ENCODE measurements at regions not wholly inside any gene's neighbourhood (a gene's known extent, or its start where the extent isn't known, plus 50 kb on each side); places are given as distances from the start of the nearest gene placed in this dataset.
"Not testable (repeated sequence)": the region's sequence is repeated elsewhere in the genome, so short reads cannot be mapped to it uniquely, and the experiment has no call there.

DNA sequence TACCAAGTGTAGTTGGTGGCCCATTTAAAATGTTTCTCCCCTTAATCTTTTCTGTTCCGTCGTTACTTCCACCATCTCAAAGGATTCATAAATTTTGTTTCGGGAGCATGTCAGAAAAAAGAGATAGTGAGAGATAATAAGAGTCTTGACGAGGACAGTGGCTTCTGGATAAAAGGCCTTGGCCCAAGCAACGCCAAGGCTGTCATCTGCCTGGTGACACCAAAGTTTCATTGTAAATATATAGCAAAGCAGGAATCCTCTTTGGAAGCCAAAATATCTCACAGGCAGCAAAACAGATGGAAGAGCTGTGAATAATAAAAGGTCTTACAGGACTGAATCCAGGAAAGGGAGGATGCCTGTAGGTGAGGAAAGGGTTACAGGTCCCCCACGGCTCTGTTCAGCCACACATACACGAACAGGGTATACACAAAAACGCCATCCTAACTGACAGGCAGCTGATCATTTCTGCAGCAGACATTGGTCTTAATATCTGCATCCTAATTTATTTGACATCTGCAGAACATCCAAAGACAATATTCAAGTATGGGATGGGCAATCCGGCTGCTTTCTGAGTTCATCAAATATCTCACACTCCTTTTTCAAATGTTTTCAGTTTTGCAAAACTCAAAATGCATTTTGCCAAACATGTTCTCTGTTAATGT lies 382.8 kb downstream of the OSR1 start:
- peaks cover 3% of the 10 kb centered on the region for H3K9me3 Mint-ChIP-seq
- no peaks in the 10 kb centered on the region for H3K36me3 Mint-ChIP-seq (ENCODE audit: low read depth)
- no peak for DNase-seq
- ChIA-PET POLR2A (no interaction called here), CTCF (no interaction called here)
- no peaks in the 10 kb centered on the region for H3K27me3 Mint-ChIP-seq
- no peaks in the 10 kb centered on the region for H3K4me1 Mint-ChIP-seq
- H3K27ac Mint-ChIP-seq, result no peak overlapping the region
- no peak overlapping the region for H3K4me3 Mint-ChIP-seq

DNA sequence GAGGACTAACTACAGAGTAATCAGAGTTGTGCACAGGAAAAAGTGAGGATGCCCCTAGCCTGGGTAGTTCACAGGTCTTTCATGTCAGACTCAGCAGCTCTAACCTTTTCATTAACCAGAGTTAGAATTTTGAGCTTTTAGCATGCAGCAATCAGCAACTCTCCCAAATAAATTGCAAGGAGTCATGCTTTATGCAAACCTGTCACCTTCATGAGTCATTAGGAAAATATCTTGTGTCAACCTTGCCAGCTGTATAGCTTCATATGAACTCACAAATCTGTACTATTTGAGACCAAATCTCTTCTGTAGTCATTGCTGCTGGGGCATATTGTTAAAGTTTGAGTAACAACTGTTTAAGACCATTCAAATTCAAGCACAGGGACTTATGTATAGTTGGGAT lies 382.3 kb upstream of the NT5C1B start:
- Mint-ChIP-seq H3K4me3 (no peak overlapping the region), H3K4me1 (no peaks in the 10 kb centered on the region), H3K27me3 (no peaks in the 10 kb centered on the region), H3K36me3 (ENCODE audit: low read depth) (no peaks in the 10 kb centered on the region), H3K9me3 (peaks cover 3% of the 10 kb centered on the region), H3K27ac (no peak overlapping the region)
- POLR2A ChIA-PET, result no interaction called here
- CTCF ChIA-PET, result no interaction called here
- DNase-seq, result no peak

DNA sequence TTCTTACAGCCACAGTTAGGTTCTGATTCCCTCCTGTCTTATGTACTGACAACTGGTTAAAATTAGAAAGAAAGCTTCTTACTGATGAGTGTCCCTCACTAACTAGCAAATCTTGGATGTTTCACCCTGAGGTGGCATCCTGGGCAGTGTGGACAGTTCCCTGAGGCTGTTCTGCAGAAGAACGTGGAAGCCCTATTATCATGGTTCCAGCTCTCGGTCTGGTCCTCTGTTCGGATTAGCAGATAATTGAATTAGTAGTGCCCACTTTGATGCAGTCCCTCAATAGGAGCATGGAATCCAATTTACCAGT lies 381.7 kb upstream of the NT5C1B start:
- ChIA-PET CTCF (no interaction called here), POLR2A (no interaction called here)
- no peaks in the 10 kb centered on the region for H3K4me1 Mint-ChIP-seq
- H3K27me3 Mint-ChIP-seq, result no peaks in the 10 kb centered on the region
- no peak overlapping the region for H3K4me3 Mint-ChIP-seq
- no peak overlapping the region for H3K27ac Mint-ChIP-seq
- H3K9me3 Mint-ChIP-seq, result no peaks in the 10 kb centered on the region
- no peak for DNase-seq
- H3K36me3 Mint-ChIP-seq (ENCODE audit: low read depth), result no peaks in the 10 kb centered on the region

DNA sequence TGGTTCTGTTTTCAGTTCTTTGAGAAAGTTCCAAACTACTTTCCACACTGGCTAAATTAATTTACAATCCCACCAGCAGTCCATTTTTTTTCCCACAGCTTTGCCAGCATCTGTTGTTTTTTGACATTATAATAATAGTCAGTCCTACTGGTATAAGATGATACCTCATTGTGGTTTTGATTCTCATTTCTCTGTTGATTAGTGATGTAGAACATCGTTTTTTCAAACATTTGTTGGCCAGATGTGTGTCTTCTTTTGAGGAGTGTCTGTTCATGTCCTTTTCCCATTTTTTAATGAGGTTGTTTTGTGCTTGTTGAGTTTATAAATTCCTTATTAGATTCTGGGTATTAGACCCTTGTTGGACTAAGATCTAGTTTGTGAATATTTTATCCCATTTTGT lies 376.8 kb upstream of the NT5C1B start:
- POLR2A ChIA-PET, result no interaction called here
- DNase-seq, result no peak
- no peak overlapping the region for H3K4me3 Mint-ChIP-seq
- H3K4me1 Mint-ChIP-seq, result no peaks in the 10 kb centered on the region
- no peaks in the 10 kb centered on the region for H3K9me3 Mint-ChIP-seq
- CTCF ChIA-PET, result no interaction called here
- H3K27me3 Mint-ChIP-seq, result no peaks in the 10 kb centered on the region
- no peak overlapping the region for H3K27ac Mint-ChIP-seq
- H3K36me3 Mint-ChIP-seq (ENCODE audit: low read depth), result no peaks in the 10 kb centered on the region

DNA sequence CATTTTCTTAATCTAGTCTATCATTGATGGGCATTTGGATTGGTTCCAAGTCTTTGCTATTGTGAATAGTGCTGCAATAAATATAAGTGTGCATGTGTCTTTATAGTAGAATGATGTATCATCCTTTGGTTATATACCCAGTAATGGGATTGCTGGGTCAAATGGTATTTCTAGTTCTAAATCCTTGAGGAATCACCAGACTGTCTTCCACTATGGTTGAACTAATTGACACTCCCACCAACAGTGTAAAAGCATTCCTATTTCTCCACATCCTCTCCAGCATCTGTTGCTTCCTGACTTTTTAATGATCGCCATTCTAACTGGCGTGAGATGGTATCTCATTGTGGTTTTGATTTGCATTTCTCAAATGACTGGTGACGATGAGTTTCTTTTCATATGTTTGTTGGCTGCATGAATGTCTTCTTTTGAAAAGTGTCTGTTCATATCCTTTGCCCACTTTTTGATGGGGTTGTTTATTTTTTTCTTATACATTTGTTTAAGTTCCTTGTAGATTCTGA lies 374.4 kb upstream of the NT5C1B start:
- H3K27ac Mint-ChIP-seq; DNase-seq; H3K36me3 Mint-ChIP-seq (ENCODE audit: low read depth); H3K4me1 Mint-ChIP-seq; H3K9me3 Mint-ChIP-seq; H3K4me3 Mint-ChIP-seq; H3K27me3 Mint-ChIP-seq; POLR2A ChIA-PET; CTCF ChIA-PET: not testable (repeated sequence)

DNA sequence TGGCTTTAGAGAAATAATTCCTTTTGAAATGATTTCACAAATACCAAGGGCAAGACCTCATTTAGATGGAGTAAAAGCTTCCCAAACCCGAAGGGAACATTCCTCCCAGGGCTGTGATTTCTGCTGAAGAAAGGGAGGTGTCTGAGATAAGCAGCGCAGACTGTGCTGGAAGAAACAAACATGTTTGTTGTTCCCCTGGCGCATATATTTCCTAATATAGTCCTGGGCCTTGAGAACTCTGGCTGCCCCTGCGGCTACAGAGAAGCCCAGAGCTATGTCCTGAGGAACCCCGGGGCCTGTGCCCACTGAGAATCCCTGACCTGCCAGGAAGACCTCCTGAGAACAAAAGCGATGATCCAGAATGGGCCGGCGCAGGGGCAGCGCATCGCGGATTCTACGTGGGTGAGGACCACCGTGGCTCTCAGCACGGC lies 372.6 kb upstream of the NT5C1B start:
- no peak for DNase-seq
- H3K36me3 Mint-ChIP-seq (ENCODE audit: low read depth), result no peaks in the 10 kb centered on the region
- no peak overlapping the region for H3K4me3 Mint-ChIP-seq
- ChIA-PET POLR2A (no interaction called here), CTCF (no interaction called here)
- H3K9me3 Mint-ChIP-seq, result no peaks in the 10 kb centered on the region
- no peaks in the 10 kb centered on the region for H3K4me1 Mint-ChIP-seq
- H3K27ac Mint-ChIP-seq, result no peak overlapping the region
- H3K27me3 Mint-ChIP-seq, result no peaks in the 10 kb centered on the region

DNA sequence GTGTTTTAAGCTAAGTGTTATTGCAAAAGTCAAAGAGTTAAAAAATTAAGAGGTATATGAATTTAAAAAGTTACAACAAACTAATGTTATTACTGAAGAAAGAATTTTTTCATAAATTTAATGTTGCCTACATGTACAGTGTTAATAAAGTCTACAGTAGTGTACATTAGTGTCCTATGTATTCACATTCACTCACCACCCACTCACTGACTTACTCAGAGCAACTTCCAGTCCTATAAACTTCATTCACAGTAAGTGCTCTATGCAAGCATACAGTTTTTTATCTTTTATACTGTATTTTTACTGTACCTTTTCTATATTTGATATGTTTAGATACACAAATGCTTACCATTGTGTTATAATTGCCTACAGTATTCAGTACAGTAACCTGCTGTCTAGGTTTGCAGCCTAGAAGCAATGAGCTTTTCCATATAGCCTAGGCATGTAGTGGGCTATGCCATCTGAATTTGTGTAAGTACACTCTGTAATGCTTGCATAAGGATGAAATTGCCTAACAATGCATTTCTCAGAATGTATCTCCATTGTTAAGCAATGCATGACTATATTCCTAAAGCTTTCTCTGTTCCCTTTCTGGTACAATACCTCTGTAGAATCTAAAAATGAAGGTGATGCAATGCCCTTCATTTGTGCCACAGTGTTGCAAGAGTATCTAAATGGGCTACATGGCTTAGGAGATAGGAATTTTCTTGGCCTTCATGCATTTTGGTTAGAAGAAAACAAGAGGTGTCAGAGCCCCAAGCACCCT lies 370.8 kb upstream of the NT5C1B start:
- no peak for DNase-seq
- no peak overlapping the region for H3K4me3 Mint-ChIP-seq
- no peaks in the 10 kb centered on the region for H3K27me3 Mint-ChIP-seq
- no peak overlapping the region for H3K27ac Mint-ChIP-seq
- CTCF ChIA-PET, result no interaction called here
- no peaks in the 10 kb centered on the region for H3K9me3 Mint-ChIP-seq
- H3K36me3 Mint-ChIP-seq (ENCODE audit: low read depth), result no peaks in the 10 kb centered on the region
- H3K4me1 Mint-ChIP-seq, result no peaks in the 10 kb centered on the region
- POLR2A ChIA-PET, result no interaction called here

DNA sequence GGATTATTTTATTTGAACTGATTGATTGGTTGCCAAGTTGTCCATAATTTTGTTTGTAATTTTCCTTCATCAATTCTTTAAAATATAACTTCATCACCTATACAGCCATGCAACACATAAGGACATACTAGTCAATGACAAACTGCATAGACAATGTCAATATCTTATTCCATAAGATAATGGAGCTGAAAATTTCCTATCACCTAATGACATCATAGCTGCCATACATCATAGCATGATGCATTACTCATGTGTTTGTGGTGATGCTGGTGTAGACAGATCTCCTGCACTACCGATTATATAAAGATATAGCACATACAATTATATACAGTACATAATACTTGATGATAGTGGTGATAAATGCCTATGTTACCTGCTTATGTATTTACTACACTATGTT lies 369.8 kb upstream of the NT5C1B start:
- no peak overlapping the region for H3K27ac Mint-ChIP-seq
- H3K4me3 Mint-ChIP-seq, result no peak overlapping the region
- CTCF ChIA-PET, result no interaction called here
- no peaks in the 10 kb centered on the region for H3K27me3 Mint-ChIP-seq
- H3K9me3 Mint-ChIP-seq, result no peaks in the 10 kb centered on the region
- H3K4me1 Mint-ChIP-seq, result no peaks in the 10 kb centered on the region
- H3K36me3 Mint-ChIP-seq (ENCODE audit: low read depth), result no peaks in the 10 kb centered on the region
- DNase-seq, result no peak
- POLR2A ChIA-PET, result no interaction called here

DNA sequence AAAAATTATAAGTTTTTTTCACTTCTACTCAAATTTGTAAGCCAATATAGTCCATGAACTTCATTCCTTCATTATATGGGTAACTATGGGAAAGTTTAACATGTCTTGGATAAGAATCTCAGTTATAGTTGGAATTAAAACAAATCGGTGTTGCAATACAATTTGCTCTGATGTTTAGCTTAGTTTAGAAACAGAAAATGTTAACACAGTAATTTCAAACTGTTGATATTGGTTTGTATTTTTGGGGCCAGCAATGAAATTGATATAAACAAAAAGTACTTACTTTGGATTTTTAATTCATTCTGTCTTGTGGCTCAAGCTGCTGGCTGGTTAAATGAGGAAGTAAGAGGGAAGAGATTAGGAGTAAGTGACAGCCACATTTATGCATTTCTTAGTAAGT lies 368.5 kb upstream of the NT5C1B start:
- no peak for DNase-seq
- no peaks in the 10 kb centered on the region for H3K9me3 Mint-ChIP-seq
- H3K4me1 Mint-ChIP-seq, result no peaks in the 10 kb centered on the region
- CTCF ChIA-PET, result no interaction called here
- H3K4me3 Mint-ChIP-seq, result no peak overlapping the region
- H3K27ac Mint-ChIP-seq, result no peak overlapping the region
- POLR2A ChIA-PET, result no interaction called here
- no peaks in the 10 kb centered on the region for H3K27me3 Mint-ChIP-seq
- H3K36me3 Mint-ChIP-seq (ENCODE audit: low read depth), result no peaks in the 10 kb centered on the region

DNA sequence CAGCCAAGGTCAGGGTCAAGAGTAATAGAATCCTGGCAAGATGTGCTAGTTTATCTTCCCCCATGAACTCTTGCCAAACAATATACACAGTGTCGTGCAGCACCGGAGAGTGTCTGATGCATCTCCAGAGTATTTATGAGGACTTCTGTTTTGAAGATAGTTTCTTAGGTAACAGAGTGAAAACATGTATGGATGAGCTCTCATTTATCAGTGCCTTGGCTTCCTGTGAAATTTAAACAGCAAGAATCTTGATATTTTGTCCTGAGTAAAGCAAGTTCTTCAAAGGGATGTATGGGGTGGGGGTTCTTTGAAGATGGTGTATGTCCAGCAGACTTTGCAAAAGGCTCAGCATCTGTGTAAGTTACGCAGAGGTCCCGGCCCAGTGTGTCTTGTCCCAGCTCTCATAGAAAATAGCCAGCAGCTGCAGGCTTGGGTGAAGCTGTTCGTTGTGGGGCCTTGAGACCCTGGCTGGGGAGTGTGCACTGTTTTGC lies 361.0 kb upstream of the NT5C1B start:
- CTCF ChIA-PET, result no interaction called here
- no peaks in the 10 kb centered on the region for H3K9me3 Mint-ChIP-seq
- H3K36me3 Mint-ChIP-seq (ENCODE audit: low read depth), result no peaks in the 10 kb centered on the region
- no peak overlapping the region for H3K27ac Mint-ChIP-seq
- no peak for DNase-seq
- POLR2A ChIA-PET, result no interaction called here
- H3K4me3 Mint-ChIP-seq, result no peak overlapping the region
- no peaks in the 10 kb centered on the region for H3K4me1 Mint-ChIP-seq
- H3K27me3 Mint-ChIP-seq, result no peaks in the 10 kb centered on the region

DNA sequence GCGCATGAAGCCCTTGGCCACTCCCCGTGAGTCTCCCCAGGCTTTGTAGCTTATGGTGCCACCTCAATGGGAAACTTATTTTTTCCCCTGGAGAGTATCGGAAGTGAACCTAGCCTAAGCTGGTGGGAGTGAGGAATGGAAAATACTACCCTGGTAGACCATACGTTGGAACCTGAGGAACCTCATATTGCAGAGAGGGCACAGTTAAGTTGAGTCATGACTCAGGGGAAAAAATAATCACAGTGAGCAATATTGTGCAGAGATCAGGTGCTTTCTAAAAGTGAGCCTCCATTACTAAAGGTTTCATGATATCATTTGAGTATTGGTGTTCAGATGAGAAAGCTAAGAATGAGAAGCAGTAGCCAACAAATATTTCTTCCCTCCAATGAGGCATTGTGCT lies 360.5 kb upstream of the NT5C1B start:
- DNase-seq, result no peak
- Mint-ChIP-seq H3K4me1 (no peaks in the 10 kb centered on the region), H3K27ac (no peak overlapping the region), H3K36me3 (ENCODE audit: low read depth) (no peaks in the 10 kb centered on the region), H3K27me3 (no peaks in the 10 kb centered on the region), H3K9me3 (no peaks in the 10 kb centered on the region), H3K4me3 (no peak overlapping the region)
- ChIA-PET POLR2A (no interaction called here), CTCF (no interaction called here)

DNA sequence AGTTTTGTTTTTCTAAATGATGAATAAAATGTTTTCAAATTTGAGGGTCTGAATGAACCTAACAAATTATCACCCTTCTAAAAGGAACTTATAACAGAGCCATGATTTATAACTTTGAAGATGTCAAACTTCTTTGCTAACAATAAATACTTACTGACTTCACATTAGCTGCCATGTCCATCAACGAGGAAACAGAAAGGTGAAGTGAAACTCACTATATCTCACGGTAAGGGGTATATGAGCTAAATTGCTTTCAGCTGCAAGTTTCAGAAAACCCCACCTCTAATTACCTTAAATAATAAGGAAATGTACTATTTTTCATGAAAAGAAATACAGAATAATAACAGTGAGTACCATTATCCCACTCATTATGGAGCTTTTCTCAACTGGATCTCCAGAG lies 350.8 kb upstream of the NT5C1B start:
- ChIA-PET CTCF (no interaction called here), POLR2A (no interaction called here)
- no peaks in the 10 kb centered on the region for H3K27me3 Mint-ChIP-seq
- no peaks in the 10 kb centered on the region for H3K9me3 Mint-ChIP-seq
- H3K4me1 Mint-ChIP-seq, result no peaks in the 10 kb centered on the region
- DNase-seq, result no peak
- H3K27ac Mint-ChIP-seq, result no peak overlapping the region
- no peaks in the 10 kb centered on the region for H3K36me3 Mint-ChIP-seq (ENCODE audit: low read depth)
- no peak overlapping the region for H3K4me3 Mint-ChIP-seq

DNA sequence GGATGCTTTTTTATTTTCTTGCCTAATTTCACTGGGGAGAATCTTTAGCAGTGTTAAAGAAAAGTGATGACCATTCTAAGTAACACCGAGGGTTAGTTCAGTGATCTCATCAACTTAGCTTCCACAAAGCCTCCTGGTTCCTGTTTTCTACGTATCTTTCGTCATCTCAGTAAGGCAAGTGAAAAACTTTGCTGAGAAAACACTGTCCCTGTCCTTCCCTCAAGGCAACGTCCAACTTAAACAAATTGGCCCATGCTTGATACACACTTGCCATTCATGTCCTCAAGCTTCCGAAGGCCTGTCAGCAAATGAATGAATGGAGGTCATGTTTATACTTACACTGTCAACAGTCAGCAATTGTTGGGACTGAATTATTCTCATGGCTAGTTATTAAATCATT lies 350.4 kb upstream of the NT5C1B start:
- POLR2A ChIA-PET; DNase-seq; H3K36me3 Mint-ChIP-seq (ENCODE audit: low read depth); H3K4me1 Mint-ChIP-seq; CTCF ChIA-PET; H3K27me3 Mint-ChIP-seq; H3K4me3 Mint-ChIP-seq; H3K27ac Mint-ChIP-seq; H3K9me3 Mint-ChIP-seq: not testable (repeated sequence)

DNA sequence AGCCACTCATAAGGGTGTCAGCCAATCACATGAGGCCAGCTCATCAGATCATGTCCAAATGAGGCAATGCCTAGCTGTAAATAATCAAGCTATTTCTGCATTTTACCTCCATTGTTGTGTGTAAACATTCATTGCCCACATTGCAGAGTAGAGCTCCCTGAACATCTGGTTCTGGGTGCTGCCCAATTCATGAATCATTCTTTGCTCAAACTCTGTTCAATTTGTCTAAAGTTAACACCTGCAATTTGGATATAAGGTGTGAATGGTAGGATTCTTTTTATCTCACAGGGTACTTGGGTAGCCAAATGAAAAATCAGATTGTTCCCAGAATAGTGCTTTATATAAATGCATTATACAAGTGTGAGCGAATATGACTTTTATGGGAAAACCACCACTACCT lies 345.5 kb upstream of the NT5C1B start:
- Mint-ChIP-seq H3K4me3 (no peak overlapping the region), H3K27ac (no peak overlapping the region), H3K36me3 (ENCODE audit: low read depth) (no peaks in the 10 kb centered on the region), H3K9me3 (no peaks in the 10 kb centered on the region), H3K27me3 (no peaks in the 10 kb centered on the region), H3K4me1 (no peaks in the 10 kb centered on the region)
- ChIA-PET CTCF (no interaction called here), POLR2A (no interaction called here)
- no peak for DNase-seq

All from activated CD4-positive, alpha-beta memory T cell treated with anti-CD3 and anti-CD28 coated beads, Interleukin-2, amount 10 ng/mL, durations not matched to agents 7 days and 5 days (primary cell).